ENCODE measurements at regions not wholly inside any gene's neighbourhood (a gene's known extent, or its start where the extent isn't known, plus 50 kb on each side); places are given as distances from the start of the nearest gene placed in this dataset.

DNA sequence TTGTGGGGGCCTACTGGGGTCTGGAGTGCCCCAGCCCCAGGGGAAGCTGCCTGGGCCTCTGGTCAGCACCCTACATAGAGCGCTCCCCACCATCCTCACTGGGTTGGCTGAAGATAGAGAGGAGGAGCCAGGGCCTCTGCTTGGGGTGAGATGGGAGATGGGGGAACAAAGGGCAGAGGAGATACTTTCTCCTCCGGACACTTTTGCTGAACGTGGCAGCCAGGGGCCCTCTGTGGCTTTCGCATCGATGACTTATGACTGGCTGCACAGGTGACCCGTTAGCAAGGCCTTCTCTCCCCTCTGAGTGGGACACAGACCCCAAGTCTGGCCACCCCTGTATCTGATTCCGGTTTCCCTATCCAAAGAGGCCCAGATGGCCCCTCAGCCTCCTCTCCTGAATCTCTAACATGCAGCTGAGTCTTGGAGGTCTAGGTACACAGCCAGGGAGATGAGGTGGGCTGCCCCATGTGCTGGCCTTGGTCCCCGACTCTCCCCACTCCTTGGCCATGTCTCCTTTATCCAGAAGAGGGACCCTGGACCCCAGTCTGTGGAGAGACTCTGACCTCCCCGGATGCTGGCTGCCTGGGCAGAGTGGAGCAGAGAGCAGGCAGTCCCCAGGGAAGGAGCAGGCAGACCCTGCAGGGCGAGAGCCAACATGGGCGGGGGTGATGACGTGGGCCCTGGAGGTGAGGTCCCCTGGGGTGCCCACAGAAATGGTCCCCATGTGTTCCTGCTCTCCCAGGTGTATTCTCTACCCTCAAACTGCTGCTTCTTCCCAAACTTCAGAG is 59.3 kb upstream of the NECTIN1 start:
- Histone ChIP-seq H3K4me3 (ENCODE audit: low read length) (no peak overlapping the region), H3K36me3 (ENCODE audit: control insufficient read depth, insufficient read depth, low read length) (no peaks in the 10 kb centered on the region), H3K9me3 (replicated peaks; ENCODE audit: control insufficient read depth, low read depth, low read length) (peaks cover 3% of the 10 kb centered on the region), H3K27ac (ENCODE audit: low read length) (no peak overlapping the region), H3K27me3 (ENCODE audit: control insufficient read depth, insufficient read depth, low read length) (peaks cover 4% of the 10 kb centered on the region), H3K4me1 (ENCODE audit: control insufficient read depth, insufficient read depth, low read length) (peaks cover 2% of the 10 kb centered on the region)
- no peak for DNase-seq
- WGBS (ENCODE audit: insufficient coverage) = 69% methylated on average over 8 of the region's 12 CpGs

DNA sequence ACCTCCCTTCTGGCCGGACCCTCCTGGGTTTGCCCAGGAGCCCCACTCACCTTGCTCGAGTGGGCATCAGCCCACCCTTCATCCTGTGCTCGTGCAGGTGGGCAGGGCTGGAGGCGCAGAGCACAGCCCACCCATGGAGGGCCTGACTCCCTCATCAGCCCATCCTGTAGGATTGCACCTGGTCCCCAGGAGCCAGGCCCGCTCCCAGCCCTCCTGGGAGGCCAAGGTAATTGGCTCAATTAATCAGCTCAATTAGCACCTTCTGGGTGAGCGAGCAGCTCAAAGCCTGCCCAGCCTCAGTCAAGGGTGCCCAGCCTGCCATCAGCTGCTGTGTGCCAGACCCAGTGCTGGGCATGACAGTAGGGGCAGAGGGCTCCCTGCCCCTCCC is 58.1 kb upstream of the NECTIN1 start:
- no peak for DNase-seq
- H3K4me3 ChIP-seq (ENCODE audit: low read length) = no peak overlapping the region
- peaks cover 14% of the 10 kb centered on the region for H3K4me1 ChIP-seq (ENCODE audit: control insufficient read depth, insufficient read depth, low read length)
- H3K36me3 ChIP-seq (ENCODE audit: control insufficient read depth, insufficient read depth, low read length) = no peaks in the 10 kb centered on the region
- peaks cover 4% of the 10 kb centered on the region for H3K27me3 ChIP-seq (ENCODE audit: control insufficient read depth, insufficient read depth, low read length)
- H3K27ac ChIP-seq (ENCODE audit: low read length) = no peak overlapping the region
- H3K9me3 ChIP-seq (replicated peaks; ENCODE audit: control insufficient read depth, low read depth, low read length) = peaks cover 3% of the 10 kb centered on the region
- WGBS (ENCODE audit: insufficient coverage) = 45% methylated on average over 6 of the region's 6 CpGs

DNA sequence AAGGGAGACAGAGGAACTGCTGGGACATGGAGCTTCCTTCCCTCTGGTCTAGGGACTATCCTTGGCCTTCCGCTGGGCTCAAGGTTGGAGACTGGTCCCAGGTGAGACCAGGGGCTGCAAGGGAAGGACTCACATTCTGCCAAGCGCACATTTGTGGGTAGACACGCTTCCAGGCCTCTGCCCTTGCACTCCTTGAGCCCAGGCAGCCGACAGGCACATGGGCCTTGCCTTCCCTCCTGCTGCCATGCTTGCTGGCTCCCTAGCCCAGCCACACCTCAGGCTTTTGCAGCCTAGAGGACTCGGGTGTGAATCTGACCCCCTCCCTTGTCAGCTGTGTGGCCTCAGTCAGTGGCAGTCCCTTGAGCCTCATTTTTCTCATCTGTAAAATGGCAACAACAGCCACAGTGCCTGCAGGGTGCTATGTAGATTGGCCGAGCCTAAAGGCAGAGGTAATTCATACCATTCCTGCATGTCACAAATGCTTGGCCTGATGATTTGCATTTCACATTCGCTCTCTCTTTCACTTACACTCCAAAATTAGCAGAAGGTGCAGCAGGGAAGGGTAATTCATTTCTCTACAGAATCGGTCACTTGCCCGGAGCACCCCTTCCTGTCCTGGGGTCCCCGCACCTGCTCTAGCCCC is 57.6 kb upstream of the NECTIN1 start:
- DNase-seq = no peak
- Histone ChIP-seq H3K9me3 (replicated peaks; ENCODE audit: control insufficient read depth, low read depth, low read length) (peaks cover 3% of the 10 kb centered on the region), H3K27ac (ENCODE audit: low read length) (no peak overlapping the region), H3K36me3 (ENCODE audit: control insufficient read depth, insufficient read depth, low read length) (no peaks in the 10 kb centered on the region), H3K4me3 (ENCODE audit: low read length) (no peak overlapping the region), H3K27me3 (ENCODE audit: control insufficient read depth, insufficient read depth, low read length) (peaks cover 4% of the 10 kb centered on the region), H3K4me1 (ENCODE audit: control insufficient read depth, insufficient read depth, low read length) (peaks cover 19% of the 10 kb centered on the region)
- 76% methylated on average over 7 of the region's 10 CpGs for WGBS (ENCODE audit: insufficient coverage)

DNA sequence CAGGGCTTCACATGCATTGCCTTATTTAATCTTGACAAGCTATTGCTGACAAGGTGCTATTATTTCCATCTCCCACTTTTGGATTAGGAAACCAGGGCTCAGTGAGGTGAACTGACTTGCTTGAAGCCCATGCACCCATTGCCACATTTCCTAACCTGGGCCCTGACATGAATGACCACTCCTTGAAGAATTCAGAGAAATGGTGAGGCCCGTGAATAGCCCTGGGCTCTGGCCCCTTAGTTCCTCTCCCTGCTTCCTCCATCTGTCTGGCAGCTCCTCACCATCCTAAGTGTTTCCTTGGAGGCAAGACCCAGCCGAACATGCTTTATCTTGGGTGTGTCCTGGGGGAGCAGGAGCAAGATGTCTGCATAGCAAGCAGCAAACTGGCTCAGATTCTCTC is 56.1 kb upstream of the NECTIN1 start:
- H3K27me3 ChIP-seq (ENCODE audit: control insufficient read depth, insufficient read depth, low read length) = peaks cover 6% of the 10 kb centered on the region
- peaks cover 23% of the 10 kb centered on the region for H3K4me1 ChIP-seq (ENCODE audit: control insufficient read depth, insufficient read depth, low read length)
- H3K4me3 ChIP-seq (ENCODE audit: low read length) = no peak overlapping the region
- no peaks in the 10 kb centered on the region for H3K36me3 ChIP-seq (ENCODE audit: control insufficient read depth, insufficient read depth, low read length)
- peaks cover 3% of the 10 kb centered on the region for H3K9me3 ChIP-seq (replicated peaks; ENCODE audit: control insufficient read depth, low read depth, low read length)
- H3K27ac ChIP-seq (ENCODE audit: low read length) = no peak overlapping the region
- DNase-seq = no peak
- WGBS (ENCODE audit: insufficient coverage) = 67% methylated on average over 1 of the region's 2 CpGs

DNA sequence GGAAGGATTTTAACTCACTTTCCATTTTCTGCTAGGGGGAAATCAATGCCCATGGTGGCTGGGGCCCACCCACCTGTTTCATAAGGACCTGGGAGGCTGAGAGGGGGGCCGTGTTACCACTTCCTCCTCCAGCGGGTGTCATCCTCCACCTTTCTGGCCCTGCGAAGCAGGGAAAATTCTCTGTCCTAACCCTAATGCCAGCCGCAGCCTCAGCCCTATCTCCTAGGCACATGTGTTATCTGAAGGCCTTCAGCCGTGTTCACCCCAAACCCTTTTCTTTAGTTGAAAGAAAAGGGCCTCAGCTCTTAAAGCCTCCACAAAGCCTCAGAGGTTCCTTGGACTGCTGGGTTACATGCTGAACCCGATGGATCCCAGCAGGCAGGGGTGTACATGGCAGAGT is 55.4 kb upstream of the NECTIN1 start:
- peaks cover 3% of the 10 kb centered on the region for H3K9me3 ChIP-seq (replicated peaks; ENCODE audit: control insufficient read depth, low read depth, low read length)
- H3K4me3 ChIP-seq (ENCODE audit: low read length) = no peak overlapping the region
- peaks cover 3% of the 10 kb centered on the region for H3K27me3 ChIP-seq (ENCODE audit: control insufficient read depth, insufficient read depth, low read length)
- peaks cover 30% of the 10 kb centered on the region for H3K4me1 ChIP-seq (ENCODE audit: control insufficient read depth, insufficient read depth, low read length)
- H3K36me3 ChIP-seq (ENCODE audit: control insufficient read depth, insufficient read depth, low read length) = no peaks in the 10 kb centered on the region
- WGBS (ENCODE audit: insufficient coverage) = 56% methylated on average over 3 of the region's 6 CpGs
- H3K27ac ChIP-seq (ENCODE audit: low read length) = no peak overlapping the region
- no peak for DNase-seq

DNA sequence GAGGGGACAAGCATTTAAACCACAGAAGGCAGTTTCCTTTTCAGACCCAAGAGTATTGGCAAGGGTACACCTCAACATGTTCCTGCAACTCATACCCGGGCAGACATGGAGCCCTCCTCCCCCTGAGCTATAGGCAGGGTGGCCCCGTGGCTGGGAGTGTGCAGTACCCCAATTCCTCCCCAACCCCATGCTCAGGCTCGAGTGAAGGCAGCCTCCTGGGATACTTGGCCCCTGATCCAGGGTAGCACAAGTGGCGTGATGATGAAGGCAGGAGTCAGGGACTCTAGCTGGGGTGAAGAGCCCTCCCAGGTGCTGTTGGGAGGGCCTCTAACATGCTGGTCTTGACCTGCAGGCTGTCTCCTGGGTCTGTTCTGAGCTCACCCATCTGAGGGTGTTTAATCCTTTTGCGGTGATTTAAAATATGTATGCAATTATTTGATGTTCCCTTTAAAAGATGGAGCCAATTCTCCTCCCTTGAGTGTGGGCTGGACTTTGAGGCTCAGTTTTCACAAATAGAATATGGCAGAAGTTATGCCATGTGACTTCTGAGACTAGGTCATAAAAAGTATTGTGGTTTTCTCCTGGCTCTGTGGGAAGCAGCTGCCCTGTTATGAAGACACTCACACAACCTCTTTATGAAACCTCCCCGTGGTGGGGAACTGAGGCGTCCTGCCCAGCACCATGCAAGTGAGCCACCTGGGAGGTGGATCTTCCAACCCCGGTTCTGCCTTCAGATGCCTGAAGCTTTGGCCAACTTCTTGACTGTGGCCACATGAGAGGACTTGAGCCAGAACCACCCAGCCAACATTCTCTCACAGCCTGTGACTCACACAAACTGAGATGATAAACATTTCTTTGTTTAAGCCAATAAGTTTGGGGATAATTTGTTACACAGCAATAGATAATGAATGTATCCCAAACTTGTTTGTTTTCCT is 54.7 kb upstream of the NECTIN1 start:
- H3K4me3 ChIP-seq (ENCODE audit: low read length) = no peak overlapping the region
- H3K9me3 ChIP-seq (replicated peaks; ENCODE audit: control insufficient read depth, low read depth, low read length) = peaks cover 3% of the 10 kb centered on the region
- DNase-seq = no peak
- WGBS (ENCODE audit: insufficient coverage) = 83% methylated on average over 2 of the region's 8 CpGs
- H3K36me3 ChIP-seq (ENCODE audit: control insufficient read depth, insufficient read depth, low read length) = no peaks in the 10 kb centered on the region
- H3K27me3 ChIP-seq (ENCODE audit: control insufficient read depth, insufficient read depth, low read length) = peaks cover 3% of the 10 kb centered on the region
- H3K27ac ChIP-seq (ENCODE audit: low read length) = no peak overlapping the region
- peaks cover 37% of the 10 kb centered on the region for H3K4me1 ChIP-seq (ENCODE audit: control insufficient read depth, insufficient read depth, low read length)

DNA sequence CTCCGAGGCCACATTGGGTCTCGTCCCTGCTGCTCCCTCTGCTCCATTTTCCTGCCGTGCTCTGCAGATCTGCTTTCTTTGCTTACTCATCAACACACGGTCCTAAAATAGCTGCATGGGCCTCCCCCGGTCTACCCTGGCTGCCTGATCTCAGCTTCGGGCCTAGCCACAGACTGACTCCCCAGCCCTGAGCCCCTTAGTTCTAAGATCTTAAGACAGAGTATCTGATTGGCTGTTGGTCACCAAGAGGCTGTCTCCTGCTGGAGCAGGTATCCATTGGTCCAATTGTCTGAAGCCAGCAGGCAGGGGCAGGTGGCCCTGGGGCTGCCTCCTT is 53.7 kb upstream of the NECTIN1 start:
- no peak overlapping the region for H3K27ac ChIP-seq (ENCODE audit: low read length)
- DNase-seq = peak; percentile 45
- peaks cover 37% of the 10 kb centered on the region for H3K4me1 ChIP-seq (ENCODE audit: control insufficient read depth, insufficient read depth, low read length)
- peaks cover 3% of the 10 kb centered on the region for H3K27me3 ChIP-seq (ENCODE audit: control insufficient read depth, insufficient read depth, low read length)
- H3K36me3 ChIP-seq (ENCODE audit: control insufficient read depth, insufficient read depth, low read length) = no peaks in the 10 kb centered on the region
- peaks cover 3% of the 10 kb centered on the region for H3K9me3 ChIP-seq (replicated peaks; ENCODE audit: control insufficient read depth, low read depth, low read length)
- no peak overlapping the region for H3K4me3 ChIP-seq (ENCODE audit: low read length)
- 10% methylated on average over 5 of the region's 6 CpGs for WGBS (ENCODE audit: insufficient coverage)

DNA sequence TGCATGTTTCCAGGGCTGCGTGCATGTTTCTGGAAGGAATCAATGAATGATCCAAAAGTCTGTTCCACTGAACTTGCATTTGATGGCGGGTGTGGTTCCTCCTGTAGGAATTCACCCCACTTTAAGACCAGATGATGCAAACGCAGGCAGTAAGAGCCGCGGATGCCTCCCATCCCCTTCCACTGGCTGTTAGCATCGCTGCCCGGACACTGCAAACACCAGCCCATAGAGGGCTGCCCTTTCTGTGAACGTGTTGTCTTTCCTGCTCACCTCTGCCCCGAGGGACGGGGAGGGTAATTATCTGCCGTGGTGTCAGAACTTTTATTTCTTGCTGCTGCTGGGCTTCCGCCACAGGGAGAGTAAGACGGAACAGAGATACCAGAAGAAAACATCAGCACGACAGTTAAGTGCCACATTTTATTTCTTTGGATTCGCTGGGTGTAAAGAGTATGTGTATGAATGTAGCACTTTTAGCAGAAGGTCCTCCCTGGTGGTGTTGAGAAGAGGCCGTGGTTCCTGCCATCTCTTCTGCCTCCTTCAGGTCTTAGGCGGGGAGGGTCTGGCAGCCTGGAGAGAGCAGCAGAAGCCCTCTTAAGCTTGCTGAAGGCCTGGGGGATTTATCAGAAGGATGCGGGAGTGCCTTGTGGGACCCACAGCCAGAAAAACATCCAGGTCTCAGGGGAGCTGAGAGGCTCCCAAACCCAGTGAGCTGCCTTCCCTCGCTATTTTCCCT is 53.2 kb upstream of the NECTIN1 start:
- WGBS (ENCODE audit: insufficient coverage) = 49% methylated on average over 15 of the region's 19 CpGs
- peaks cover 3% of the 10 kb centered on the region for H3K9me3 ChIP-seq (replicated peaks; ENCODE audit: control insufficient read depth, low read depth, low read length)
- peaks cover 37% of the 10 kb centered on the region for H3K4me1 ChIP-seq (ENCODE audit: control insufficient read depth, insufficient read depth, low read length)
- H3K27ac ChIP-seq (ENCODE audit: low read length) = no peak overlapping the region
- H3K36me3 ChIP-seq (ENCODE audit: control insufficient read depth, insufficient read depth, low read length) = no peaks in the 10 kb centered on the region
- peak; percentile 40 for DNase-seq
- H3K4me3 ChIP-seq (ENCODE audit: low read length) = no peak overlapping the region
- H3K27me3 ChIP-seq (ENCODE audit: control insufficient read depth, insufficient read depth, low read length) = peaks cover 6% of the 10 kb centered on the region

DNA sequence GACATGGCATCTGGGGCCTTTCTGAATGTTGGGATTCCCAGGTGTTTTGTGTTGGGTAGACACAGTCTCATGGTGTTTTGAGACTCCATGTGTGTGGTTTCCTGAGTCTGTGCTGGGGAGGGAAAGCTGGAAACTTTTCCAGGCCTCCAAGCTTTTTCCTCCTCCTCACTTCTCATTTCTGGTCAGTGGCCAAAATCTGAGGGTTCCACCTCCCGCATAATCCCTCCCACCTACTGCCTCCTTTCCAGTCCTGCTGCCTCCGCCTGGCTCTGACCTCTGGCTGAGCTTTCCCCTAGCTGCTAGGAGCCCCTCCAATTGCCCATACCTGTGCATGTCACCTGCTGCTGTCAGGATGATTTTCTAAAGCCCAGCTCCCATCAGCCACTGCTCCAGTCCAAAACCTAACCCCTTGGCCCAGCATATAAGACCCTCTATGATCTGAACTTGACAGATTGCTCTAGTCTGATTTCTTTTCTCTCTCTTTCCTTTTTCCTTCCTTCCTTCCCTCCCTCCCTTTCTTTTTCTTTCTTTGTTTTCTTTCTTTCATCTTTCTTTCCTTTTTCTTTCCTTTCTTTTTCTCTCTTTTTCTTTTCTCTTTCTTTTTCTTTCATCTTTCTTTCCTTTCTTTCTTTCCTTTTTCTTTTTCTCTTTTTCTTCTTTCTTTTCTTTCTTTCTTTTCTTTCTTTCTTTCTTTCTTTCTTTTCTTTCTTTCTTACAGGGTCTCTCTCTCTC is 51.4 kb upstream of the NECTIN1 start:
- H3K4me1 ChIP-seq (ENCODE audit: control insufficient read depth, insufficient read depth, low read length) = peaks cover 37% of the 10 kb centered on the region
- peak; percentile 71 for DNase-seq
- H3K9me3 ChIP-seq (replicated peaks; ENCODE audit: control insufficient read depth, low read depth, low read length) = peaks cover 3% of the 10 kb centered on the region
- H3K27ac ChIP-seq (ENCODE audit: low read length) = peak overlapping the region; percentile 42
- H3K27me3 ChIP-seq (ENCODE audit: control insufficient read depth, insufficient read depth, low read length) = peaks cover 13% of the 10 kb centered on the region
- no peaks in the 10 kb centered on the region for H3K36me3 ChIP-seq (ENCODE audit: control insufficient read depth, insufficient read depth, low read length)
- H3K4me3 ChIP-seq (ENCODE audit: low read length) = no peak overlapping the region
- 21% methylated on average over 2 of the region's 2 CpGs for WGBS (ENCODE audit: insufficient coverage)

Measured in muscle of leg (tissue), 3 donors.